Peyer's patch (tissue), 4 donors: ENCODE measurements at regions not wholly inside any gene's neighbourhood (a gene's known extent, or its start where the extent isn't known, plus 50 kb on each side); places are given as distances from the start of the nearest gene placed in this dataset.

Experiments used
- DNase-seq, 3 donors: peaks; one replicate each; pipeline ENCODE4 v3.0.0-alpha.2; 2017 to 2019
- H3K27ac ChIP-seq, 4 donors: fragments of 200-600 bp; sonication (generic); one replicate each; pipeline ENCODE4 v1.5.1; 2016 to 2019
- H3K27me3 ChIP-seq, 2 donors: fragments of 200-600 bp; sonication (generic); one replicate each; pipeline ENCODE4 v1.5.1; 2019
- H3K36me3 ChIP-seq, 3 donors: fragments of 200-600 bp; sonication (generic); one replicate each; pipeline ENCODE4 v1.5.1; 2016 to 2019
- H3K4me1 ChIP-seq, 4 donors: fragments of 200-600 bp; sonication (generic); one replicate each; pipeline ENCODE4 v1.5.1; 2016 to 2019
- H3K4me3 ChIP-seq, 4 donors: fragments of 200-600 bp; sonication (generic); 1 replicate in 3 of 4; 2 replicates in 1 of 4; pipeline ENCODE4 v1.5.1; 2016 to 2019; ENCODE audit warnings: mild to moderate bottlenecking in 1 of 4
- H3K9me3 ChIP-seq, 4 donors: fragments of 200-600 bp; sonication (generic); one replicate each; pipeline ENCODE4 v1.5.1; 2016 to 2019; ENCODE audit warnings: mild to moderate bottlenecking in 1 of 4
- CTCF ChIP-seq, 6 experiments: fragments of 450-650 bp in 4 of 6; fragments of 200-600 bp in 2 of 6; sonication (generic) in 1 of 6; IDR thresholded peaks; one replicate each; pipeline ENCODE4 v1.5.1; 2017 to 2019; ENCODE audit warnings: antibody characterized with exemption in 6 of 6, mild to moderate bottlenecking in 3 of 6, moderate library complexity in 1 of 6
- POLR2A ChIP-seq, 2 donors: fragments of 450-650 bp; IDR thresholded peaks; one replicate each; pipeline ENCODE4 v1.5.1; 2017; ENCODE audit warnings: antibody characterized with exemption in 2 of 2, mild to moderate bottlenecking in 2 of 2, moderate library complexity in 2 of 2

- DNase-seq = no peak
- Histone ChIP-seq H3K4me3 (no peak overlapping the region), H3K36me3 (no peaks in the 10 kb centered on the region), H3K27ac (peak overlapping the region in 1 of 4 donors; percentile 53), H3K27me3 (no peaks in the 10 kb centered on the region), H3K9me3 (no peaks in the 10 kb centered on the region), H3K4me1 (no peaks in the 10 kb centered on the region)
- TF ChIP-seq CTCF (IDR thresholded peaks at IDR 0.05) (no peak), POLR2A (IDR thresholded peaks at IDR 0.05) (no peak)
Measured at GRCh38 chr13:105442040-105442439, 1093.4 kb downstream of the EFNB2 start.

GRCh38 chr13:105441051-105441750, 1094.3 kb downstream of the EFNB2 start:
- DNase-seq = no peak
- Histone ChIP-seq H3K27ac (no peak overlapping the region), H3K27me3 (no peaks in the 10 kb centered on the region), H3K4me3 (no peak overlapping the region), H3K4me1 (no peaks in the 10 kb centered on the region), H3K36me3 (no peaks in the 10 kb centered on the region), H3K9me3 (no peaks in the 10 kb centered on the region)
- no peak for TF ChIP-seq CTCF (IDR thresholded peaks at IDR 0.05)
- TF ChIP-seq POLR2A (IDR thresholded peaks at IDR 0.05) = no peak

- Histone ChIP-seq H3K27ac (no peak overlapping the region), H3K9me3 (no peaks in the 10 kb centered on the region), H3K4me3 (no peak overlapping the region), H3K36me3 (no peaks in the 10 kb centered on the region), H3K27me3 (no peaks in the 10 kb centered on the region), H3K4me1 (no peaks in the 10 kb centered on the region)
- TF ChIP-seq CTCF (IDR thresholded peaks at IDR 0.05) (no peak), POLR2A (IDR thresholded peaks at IDR 0.05) (no peak)
- no peak for DNase-seq
Measured at GRCh38 chr13:105436943-105437342, 1098.5 kb downstream of the EFNB2 start.

- no peak for DNase-seq
- no peak overlapping the region for H3K4me3 ChIP-seq
- TF ChIP-seq CTCF (IDR thresholded peaks at IDR 0.05) (no peak), POLR2A (IDR thresholded peaks at IDR 0.05) (no peak)
- no peaks in the 10 kb centered on the region for H3K27me3 ChIP-seq
- H3K27ac ChIP-seq = no peak overlapping the region
- no peaks in the 10 kb centered on the region for H3K4me1 ChIP-seq
- no peaks in the 10 kb centered on the region for H3K9me3 ChIP-seq
- H3K36me3 ChIP-seq = no peaks in the 10 kb centered on the region
Measured at GRCh38 chr13:105432438-105432837, 1103.0 kb downstream of the EFNB2 start.

GRCh38 chr13:105428811-105429210, 1106.7 kb downstream of the EFNB2 start:
- DNase-seq = no peak
- Histone ChIP-seq H3K9me3 (no peaks in the 10 kb centered on the region), H3K36me3 (no peaks in the 10 kb centered on the region), H3K4me1 (no peaks in the 10 kb centered on the region), H3K27me3 (no peaks in the 10 kb centered on the region), H3K27ac (no peak overlapping the region), H3K4me3 (no peak overlapping the region)
- TF ChIP-seq CTCF (IDR thresholded peaks at IDR 0.05) (no peak), POLR2A (IDR thresholded peaks at IDR 0.05) (no peak)

- no peak for DNase-seq
- TF ChIP-seq POLR2A (IDR thresholded peaks at IDR 0.05) (no peak), CTCF (IDR thresholded peaks at IDR 0.05) (no peak)
- Histone ChIP-seq H3K4me1 (no peaks in the 10 kb centered on the region), H3K27me3 (no peaks in the 10 kb centered on the region), H3K4me3 (no peak overlapping the region), H3K36me3 (no peaks in the 10 kb centered on the region), H3K27ac (no peak overlapping the region), H3K9me3 (no peaks in the 10 kb centered on the region)
Measured at GRCh38 chr13:105426441-105426840, 1109.0 kb downstream of the EFNB2 start.
